ENCODE measurements at regions not wholly inside any gene's neighbourhood (a gene's known extent, or its start where the extent isn't known, plus 50 kb on each side); places are given as distances from the start of the nearest gene placed in this dataset.

GRCh38 chr3:162799910-162800309 lies 1303.3 kb downstream of the OTOL1 start:
- TF ChIP-seq CTCF (IDR thresholded peaks at IDR 0.05) (no peak), EP300 (IDR thresholded peaks at IDR 0.05) (no peak)

Measured in tibial nerve (tissue), 4 donors.